ENCODE measurements at regions not wholly inside any gene's neighbourhood (a gene's known extent, or its start where the extent isn't known, plus 50 kb on each side); places are given as distances from the start of the nearest gene placed in this dataset.

- FAIRE-seq (no peak), ATAC-seq (no peak), DNase-seq (ENCODE audit: low read depth, low spot score) (no peak)
- Histone ChIP-seq H4K20me1 (ENCODE audit: control insufficient read depth, insufficient read depth) (no peaks in the 10 kb centered on the region), H3K4me1 (ENCODE audit: control insufficient read depth, insufficient read depth, low read length) (no peaks in the 10 kb centered on the region), H3K27me3 (replicated peaks in 1 of 2; ENCODE audit: control insufficient read depth in 2 of 2, insufficient read depth in 2 of 2, low read length in 1 of 2) (no peaks in the 10 kb centered on the region), H3K79me2 (ENCODE audit: control insufficient read depth, insufficient read depth, low read length) (no peaks in the 10 kb centered on the region), H3K27ac (ENCODE audit: control insufficient read depth, insufficient read depth) (no peak overlapping the region), H3K4me2 (ENCODE audit: control insufficient read depth, insufficient read depth) (no peak overlapping the region), H2AFZ (ENCODE audit: control insufficient read depth, low read depth, low read length) (no peak overlapping the region), H3K4me3 (no peak overlapping the region), H3K9ac (ENCODE audit: control insufficient read depth, insufficient read depth, low read length) (no peak overlapping the region), H3K9me3 (replicated peaks; ENCODE audit: control insufficient read depth, insufficient read depth, low read length) (no peaks in the 10 kb centered on the region), H3K36me3 (ENCODE audit: control insufficient read depth in 2 of 2, insufficient read depth in 2 of 2, low read length in 1 of 2) (no peaks in the 10 kb centered on the region)
- intact Hi-C loops (cut with micrococcal nuclease; ENCODE audit: unreplicated experiment), result no loop called here
- SMC1A ChIA-PET (ENCODE audit: uncharacterized antibody, unreplicated experiment), result no interaction called here
- POLR2A ChIA-PET, result no interaction called here
- TF ChIP-seq CEBPZ (IDR thresholded peaks at IDR 0.05; ENCODE audit: low read depth, low read length) (no peak), FOXM1 (IDR thresholded peaks at IDR 0.05; ENCODE audit: low read depth, low read length) (no peak), CHD2 (IDR thresholded peaks at IDR 0.05; ENCODE audit: borderline replicate concordance, low read depth, low read length) (no peak), MYB (IDR thresholded peaks at IDR 0.05; ENCODE audit: borderline replicate concordance, low read depth, low read length) (no peak), DPF2 (IDR thresholded peaks at IDR 0.05) (no peak), IRF4 (IDR thresholded peaks at IDR 0.05; ENCODE audit: low read depth, low read length) (no peak)
- CTCF ChIA-PET, result no interaction called here
- 27% methylated on average over 6 of the region's 6 CpGs for WGBS (ENCODE audit: insufficient coverage, insufficient replicate concordance, low lambda C conversion rate, missing lambda C conversion rate)
- no TSS peak for BruUV-seq (replicated peaks)
- RAD21 ChIA-PET (ENCODE audit: unreplicated experiment), result no interaction called here
- in situ Hi-C loops (cut with MboI), result no loop called here
Observed at GRCh38 chr3:20539666-20540065, 353.7 kb upstream of the SGO1 start.
